ENCODE measurements at regions not wholly inside any gene's neighbourhood (a gene's known extent, or its start where the extent isn't known, plus 50 kb on each side); places are given as distances from the start of the nearest gene placed in this dataset.
"Not testable (repeated sequence)": the region's sequence is repeated elsewhere in the genome, so short reads cannot be mapped to it uniquely, and the experiment has no call there.

DNA sequence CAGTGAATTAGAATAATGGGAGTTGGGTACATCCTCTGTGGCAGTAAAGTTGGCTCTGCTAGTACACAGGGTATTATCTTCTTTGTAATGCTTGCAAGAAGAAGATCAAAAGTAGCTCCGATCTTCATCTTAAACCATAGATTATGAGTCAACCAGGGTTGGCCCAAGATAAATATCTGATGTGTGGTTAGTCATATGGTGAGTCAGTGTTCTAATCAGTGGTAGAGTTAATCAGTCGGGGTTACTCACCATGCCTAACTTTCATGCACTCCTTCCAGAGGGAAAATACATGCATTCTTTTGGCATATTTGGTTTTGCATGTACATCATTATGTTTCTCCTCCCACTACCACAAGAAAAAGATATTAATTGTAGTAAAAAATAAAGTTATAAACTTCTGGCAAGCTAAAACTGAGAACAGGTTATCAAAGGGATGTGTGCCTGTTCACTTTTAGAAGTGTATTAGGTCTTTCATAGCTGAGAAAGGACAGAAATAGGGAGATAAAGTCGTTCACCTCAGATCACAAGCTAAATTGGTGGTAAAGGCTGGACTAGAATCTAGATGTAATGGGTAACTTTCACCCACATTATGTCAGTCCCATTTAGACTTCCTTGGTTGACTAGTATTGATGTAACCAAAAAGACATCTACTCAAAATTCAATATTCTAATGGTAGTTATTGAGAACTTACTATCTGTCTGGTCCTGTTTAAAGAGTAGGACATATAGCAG lies 684.4 kb downstream of the IRS1 start:
- no peak for FAIRE-seq

DNA sequence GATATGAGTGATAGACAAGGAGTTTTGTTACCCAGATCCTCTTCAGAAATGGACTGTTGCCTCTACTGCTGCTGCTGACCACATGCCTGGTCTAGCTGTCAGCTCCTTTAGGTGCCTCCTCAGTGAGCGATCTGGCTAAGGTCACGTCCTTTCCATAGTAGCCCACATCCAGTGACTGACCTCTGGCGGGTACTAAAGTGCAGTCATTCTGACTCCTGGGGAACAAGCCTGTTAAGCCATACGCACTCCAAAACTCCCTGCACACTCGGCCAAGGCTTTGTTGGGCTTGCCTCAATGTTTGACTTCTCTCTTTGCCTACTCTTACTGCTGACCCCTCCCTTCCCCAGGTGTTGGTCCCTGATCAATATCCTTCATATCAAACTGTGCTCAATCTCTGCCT lies 685.2 kb downstream of the IRS1 start:
- no peak for FAIRE-seq

DNA sequence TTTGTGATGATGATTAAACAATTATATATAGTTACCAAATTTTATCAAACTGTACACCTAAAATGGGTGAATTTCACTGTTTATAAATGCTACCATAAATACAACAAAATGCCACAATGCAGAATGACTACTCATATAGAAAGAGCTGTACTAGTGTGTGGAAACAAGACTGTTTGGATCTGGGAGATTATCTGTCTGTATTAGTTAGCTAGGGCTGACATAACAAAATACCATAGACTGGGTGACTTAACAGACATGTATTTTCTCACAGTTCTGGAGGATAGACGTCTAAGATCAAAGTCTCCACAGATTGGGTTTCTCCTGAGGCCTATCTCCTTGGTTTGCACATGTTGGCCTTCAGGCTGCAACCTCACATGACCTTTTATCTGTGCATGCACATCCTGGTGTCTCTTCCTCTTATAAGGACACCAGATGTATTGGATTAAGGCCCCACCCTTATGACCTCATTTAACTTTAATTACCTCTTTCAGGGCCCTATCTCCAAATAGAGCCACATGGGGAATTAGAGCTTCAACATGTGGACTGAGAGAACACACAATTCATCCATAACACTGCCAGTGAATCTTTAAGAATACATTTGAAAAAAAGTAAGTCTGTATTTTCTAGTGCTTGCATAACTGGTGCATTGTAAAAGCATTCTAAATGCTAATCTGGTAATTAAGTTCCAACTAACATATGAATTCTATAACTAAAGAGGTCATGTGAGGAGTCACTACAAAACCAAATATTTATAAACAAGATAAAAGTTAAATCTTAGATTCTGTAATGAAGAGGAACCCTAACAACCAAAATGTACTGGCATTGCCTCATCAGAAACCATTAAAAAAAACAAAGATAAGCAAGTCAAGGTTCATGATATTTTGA lies 699.6 kb downstream of the NYAP2 start:
- FAIRE-seq = no peak

DNA sequence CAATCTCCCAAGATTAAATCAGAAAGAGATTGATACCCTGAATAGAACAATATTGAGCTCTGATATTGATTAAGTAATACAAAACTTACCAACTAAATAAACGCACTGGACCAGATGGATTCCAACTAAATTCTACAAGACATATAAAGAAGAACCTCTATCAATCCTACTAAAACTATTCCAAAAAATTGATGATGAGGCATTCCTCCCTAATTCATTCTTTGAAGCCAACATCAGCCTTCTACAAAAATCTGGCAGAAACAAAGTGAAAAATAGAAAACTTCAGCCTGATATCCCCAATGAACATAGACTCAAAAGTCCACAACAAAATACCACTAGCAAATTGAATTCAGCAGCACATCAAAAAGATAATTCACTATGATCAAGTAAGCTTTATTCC lies 695.5 kb downstream of the NYAP2 start:
- FAIRE-seq = no peak

DNA sequence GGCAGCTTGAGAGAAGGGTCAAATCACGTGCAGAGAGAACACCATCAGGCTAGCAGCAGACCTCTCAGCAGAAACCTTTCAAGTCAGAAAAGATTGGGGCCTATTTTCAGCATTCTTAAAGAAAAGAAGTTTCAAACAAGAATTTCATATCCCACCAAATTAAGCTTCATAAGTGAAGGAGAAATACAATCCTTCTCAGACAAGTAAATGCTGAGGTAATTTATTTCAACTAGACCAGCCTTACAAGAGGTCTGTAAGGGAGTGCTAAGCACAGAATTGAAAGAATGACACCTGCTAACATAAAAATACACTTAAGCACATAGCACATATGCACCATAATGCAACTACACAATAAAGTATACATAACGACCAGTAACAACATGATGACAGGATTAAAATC lies 693.9 kb downstream of the NYAP2 start:
- no peak for FAIRE-seq

DNA sequence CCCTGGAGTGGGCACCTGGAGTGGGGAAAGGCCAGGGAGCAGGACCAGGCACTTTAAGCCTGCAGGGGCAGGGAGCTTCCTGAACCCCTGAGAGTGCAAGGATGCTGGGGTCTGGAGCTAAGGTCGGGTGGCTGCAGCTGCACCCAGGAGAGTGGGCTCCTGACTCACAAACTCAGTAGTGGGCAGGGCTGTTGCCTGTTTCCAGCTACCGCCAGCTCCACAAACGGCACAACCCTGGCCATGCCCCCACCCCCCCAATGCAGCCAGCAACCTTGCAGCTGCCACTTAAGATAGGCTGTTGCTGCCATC lies 688.8 kb downstream of the NYAP2 start:
- FAIRE-seq = no peak

DNA sequence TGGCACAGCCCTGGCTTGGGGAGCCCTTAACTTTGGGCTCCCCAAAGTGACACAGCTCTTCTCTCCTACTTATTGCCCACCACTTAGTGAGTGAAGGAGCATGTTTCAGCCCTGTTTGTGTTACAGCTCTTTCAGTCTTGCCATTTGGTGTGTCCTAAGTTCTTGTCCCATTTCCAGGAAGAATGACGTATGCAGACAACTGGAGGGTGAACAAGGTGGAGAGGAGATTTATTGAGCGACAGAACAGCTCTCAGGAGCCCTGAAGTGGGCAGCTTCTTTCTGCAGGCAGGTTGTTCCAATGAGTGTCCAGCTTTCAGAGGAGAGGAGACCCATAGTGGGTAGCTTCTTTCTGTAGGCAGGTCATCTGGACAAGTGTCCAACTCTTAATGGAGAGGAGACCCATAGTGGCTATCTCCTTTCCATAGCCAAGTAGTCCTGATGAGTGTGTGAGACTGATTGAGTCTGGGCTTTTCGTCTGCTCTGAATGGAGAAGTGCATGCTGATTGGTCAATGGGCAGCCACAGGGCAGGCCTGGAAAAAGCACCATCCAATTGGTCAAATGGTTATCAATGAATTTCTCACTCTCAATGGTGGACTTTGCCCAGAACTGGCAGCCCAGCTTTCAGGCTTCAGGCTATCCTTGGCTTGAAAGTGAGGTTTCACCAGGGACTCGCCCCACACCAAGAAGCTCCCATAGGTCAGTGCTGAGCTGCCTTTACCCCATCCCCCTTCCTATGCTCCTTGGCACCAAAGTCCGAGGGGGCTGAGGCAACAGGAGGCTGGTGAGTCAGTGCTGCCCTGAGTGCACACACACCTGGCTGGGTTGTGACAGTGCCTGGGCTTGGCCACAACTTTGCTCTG lies 688.2 kb downstream of the NYAP2 start:
- FAIRE-seq = no peak

DNA sequence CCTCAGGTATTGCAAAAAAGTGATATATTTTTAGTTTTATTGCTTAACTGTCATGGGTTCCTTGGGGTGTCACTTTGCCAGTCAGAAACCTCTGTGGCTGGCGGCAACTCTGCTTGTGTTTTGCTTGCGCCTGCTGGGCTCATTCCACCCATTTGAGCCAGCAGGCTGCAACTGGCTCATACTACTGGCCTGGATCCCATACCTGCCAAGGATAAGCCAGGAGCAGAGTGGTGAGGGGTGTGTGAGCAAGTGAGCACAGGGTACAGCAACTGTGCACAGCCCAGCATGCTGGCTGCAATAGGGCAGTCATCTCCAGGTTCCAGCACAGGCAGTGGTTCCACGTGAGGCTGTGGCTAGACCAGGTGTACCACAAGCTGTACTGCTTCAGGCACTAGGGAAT lies 687.5 kb downstream of the NYAP2 start:
- FAIRE-seq = no peak

DNA sequence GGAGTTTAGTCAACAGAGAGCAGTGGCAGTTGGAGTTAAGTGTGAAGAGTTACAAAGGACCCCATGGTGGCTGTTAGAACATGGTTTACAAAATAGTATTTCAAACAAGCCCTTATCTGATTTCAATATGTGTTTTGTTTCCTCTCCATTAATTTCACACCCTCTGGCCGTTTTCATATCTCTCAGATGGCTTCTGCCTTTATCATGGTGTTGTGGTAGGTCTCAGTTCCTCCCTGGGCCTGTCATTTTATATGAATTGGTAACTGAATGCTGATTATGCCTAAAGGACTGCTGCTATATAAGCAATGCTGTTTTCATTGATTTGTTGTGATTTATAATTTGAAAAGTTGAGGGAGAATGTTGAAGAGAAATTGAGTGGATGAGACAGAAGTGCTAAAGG lies 686.7 kb downstream of the NYAP2 start:
- no peak for FAIRE-seq

DNA sequence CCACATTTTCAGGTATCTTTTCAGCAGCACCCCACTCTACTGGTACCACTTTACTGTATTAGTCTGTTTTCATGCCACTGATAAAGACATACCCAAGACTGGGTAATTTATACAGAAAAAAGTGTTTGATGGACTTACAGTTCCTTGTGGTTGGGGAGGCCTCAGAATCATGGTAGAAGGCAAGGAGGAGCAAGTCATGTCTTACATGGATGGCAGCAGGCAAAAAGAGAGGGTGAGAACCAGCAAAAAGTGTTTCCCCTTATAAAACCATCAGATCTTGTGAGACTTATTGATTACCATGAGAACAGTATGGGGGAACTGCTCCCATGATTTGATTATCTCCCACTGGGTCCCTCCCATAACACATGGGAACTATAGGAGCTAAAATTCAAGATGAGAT lies 685.9 kb downstream of the NYAP2 start:
- FAIRE-seq = not testable (repeated sequence)

DNA sequence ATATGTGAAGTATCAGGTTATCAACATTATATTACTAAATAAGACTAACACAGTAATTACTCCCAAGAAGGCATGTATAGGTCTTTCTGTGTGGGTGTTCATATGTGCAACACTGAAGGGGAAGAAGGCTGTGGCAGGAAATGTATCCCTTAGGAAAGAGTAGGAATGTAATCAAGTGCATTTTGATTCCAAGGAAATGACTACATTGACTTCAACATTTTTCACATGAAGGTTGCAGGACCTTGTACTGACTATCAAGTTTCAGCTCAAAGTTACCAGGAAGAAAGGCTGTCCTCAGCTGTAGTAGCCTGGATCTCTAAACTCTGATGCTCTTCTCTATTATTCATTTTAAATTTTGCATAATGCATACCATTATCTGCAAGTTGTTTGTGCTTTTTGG lies 680.8 kb downstream of the NYAP2 start:
- no peak for FAIRE-seq

DNA sequence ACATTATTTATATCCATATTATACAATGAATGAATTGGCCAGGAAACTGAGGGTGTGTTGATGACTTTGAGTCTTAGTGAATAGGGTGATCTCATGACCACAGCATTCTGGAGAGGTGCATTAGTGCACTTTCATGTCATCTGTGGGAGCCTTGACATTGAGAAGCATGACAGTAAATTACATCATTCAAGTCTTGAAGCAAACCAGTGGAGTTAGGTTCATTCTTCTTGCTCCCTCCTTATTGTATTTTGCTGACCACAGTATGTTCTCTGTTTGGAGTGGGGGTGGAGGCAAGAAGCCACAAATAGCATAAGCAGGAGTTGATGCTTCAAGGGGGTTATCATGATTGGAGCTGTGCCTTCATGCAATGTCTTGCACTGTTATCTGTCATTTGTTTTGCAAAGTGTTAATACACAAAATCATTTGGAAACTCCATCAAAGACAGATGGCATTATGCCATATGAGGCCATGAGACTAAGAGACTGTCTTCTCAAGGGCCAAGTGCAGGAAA lies 680.2 kb downstream of the NYAP2 start:
- FAIRE-seq = no peak

DNA sequence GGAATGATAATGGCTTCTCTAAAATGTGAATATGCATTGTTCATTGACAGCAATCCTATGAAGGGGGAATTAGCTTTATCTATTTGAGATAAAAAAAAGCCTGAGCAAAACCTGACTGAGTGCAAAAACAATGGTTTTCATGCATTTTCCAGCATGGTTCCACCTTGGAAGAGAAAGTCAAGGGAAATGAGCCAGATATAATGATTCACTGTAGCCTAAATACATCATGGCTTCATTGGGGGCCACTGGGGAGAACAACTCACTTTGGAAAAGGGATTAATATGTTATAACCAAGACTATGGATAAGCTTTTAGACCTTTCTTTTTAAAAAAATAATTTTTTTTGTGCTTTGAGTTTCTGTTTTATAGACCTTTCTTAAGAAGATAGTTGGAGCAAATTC lies 679.7 kb downstream of the NYAP2 start:
- FAIRE-seq = no peak

DNA sequence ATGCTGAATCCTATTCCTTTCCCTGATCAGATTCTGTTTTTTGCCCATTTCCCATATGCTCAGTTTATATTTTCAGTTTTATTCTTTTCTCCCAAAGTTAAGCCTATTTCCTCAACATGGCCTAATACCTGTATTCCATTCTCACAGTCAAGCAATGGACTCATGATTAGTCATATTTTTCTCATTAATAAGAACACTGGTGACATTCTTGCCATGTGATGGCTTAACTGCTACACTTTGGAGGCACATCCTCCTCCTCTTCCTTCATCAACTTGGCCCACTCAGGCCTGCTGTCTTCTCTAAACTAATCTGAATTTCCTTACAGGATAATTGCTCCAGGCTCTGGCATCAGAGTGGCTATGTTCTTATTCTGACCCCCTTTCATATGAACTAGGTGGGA lies 679.2 kb downstream of the NYAP2 start:
- no peak for FAIRE-seq

DNA sequence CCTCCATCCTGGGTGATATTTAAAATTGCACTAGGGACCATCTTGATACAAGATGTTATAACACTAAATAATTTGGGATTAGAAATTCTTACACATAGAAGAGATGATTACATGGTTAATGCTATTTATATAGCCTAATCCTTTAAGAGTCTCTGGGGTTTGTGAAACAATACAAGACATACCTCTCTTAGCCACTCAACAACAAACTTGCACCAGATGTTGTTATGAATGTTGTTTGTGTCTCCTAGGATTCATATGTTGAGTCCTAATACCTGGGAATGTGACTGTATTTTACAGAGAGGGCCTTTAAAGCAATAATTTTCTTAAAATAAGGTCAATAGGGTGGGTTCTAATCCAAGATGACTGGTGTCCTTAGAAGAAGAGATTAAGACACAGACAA lies 678.3 kb downstream of the NYAP2 start:
- FAIRE-seq = no peak

DNA sequence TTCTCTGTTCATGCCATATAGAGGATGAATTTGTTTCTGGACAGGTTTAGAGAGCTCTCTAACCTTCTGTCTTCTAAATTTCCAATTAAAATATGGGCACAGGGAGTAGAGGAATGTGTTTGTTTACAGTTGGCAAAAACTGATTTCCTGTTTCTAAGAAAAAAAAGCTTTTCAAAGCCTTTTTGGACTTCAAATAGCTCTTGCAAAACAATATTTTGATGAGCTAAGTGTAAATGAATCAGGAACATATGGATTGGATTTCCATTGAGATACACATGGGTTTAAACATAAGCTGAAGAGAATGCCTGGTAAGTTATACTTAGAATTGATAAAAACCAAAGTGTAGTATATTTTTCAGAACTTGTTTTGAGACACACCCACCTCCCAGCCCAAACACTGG lies 677.5 kb downstream of the NYAP2 start:
- no peak for FAIRE-seq

DNA sequence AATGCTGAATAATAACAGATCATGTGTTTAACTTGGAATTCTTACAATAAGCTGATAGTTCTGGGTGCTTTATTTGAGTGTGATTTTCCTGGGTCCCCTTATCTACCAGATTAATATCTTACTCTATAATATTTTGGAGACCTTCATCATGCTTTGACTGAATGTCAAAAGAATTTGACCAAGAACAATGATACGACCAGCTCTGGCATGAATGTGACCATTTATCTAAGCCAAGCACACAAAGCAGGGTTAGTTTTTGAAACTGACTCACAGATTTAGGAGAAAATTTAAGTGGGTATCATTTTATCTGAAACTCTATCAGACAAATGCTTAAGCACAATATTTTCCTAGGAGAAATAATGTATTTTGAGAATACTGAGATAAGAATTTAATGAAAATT lies 677.0 kb downstream of the NYAP2 start:
- no peak for FAIRE-seq

DNA sequence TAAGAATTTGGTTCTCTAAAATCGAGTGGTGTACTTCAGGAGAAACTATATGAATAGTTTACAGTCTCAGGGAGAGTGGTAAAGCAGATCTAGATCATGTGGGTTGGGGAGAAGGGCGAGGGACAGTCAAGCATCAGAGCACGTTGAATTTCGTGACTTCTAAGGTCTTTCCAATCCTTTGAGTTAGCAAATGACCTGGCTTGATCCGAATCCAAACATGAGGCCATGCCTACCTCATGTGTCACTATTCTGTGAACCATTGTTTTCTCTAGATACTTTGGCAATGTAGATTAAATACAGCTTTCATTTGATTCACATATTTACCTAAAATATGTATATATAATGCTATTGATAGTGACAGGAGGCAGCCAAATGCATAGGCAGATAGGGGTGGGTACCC lies 674.9 kb downstream of the NYAP2 start:
- FAIRE-seq = no peak

DNA sequence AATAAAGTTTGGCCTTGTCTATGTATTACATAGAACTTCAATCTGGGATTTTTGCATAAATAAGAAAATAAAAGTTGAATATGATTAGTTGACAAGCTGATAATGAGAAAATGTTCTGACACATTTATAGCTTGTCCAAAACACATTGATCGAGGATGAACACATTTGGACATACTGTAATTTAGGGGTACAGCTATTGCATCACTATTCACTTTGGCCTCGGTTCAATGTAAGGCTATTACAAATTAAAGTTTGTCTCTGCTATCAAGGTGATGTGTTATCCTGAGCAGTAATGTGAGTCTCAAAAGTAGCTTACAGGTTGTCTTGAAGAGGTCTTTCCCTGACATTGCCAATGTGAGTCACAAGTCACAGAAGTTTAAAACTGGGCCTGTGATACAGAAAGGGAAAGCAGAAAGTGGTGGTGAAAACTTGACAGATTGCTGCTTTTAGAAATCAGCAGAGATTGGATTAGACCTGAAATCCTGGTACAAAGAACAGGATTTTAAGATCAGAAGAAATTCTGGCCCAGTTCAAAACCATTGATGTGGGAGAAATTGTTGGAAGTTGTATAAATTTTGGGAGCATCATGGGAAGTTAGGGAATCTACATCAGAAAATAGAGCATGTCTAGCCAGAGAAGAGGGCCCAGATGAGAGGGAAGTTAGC lies 674.1 kb downstream of the NYAP2 start:
- no peak for FAIRE-seq

DNA sequence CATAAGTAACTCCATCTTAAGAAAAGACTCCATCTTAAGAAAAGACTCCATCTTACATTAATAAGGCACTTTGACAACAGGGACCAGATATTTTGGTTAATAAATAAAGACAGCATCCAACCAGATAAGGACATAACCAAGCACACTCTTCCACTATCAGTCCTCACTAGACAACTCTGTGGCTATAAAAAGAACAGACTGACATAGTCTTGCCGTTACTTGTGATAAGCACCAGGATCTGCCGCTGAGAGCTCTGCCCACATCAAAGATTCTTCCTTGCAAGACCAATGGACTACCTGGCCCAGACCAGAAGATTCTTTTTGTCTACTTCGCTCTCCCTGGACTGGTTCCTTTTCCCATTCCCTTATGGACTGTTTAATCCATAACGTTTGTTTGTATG lies 667.4 kb downstream of the NYAP2 start:
- no peak for FAIRE-seq

DNA sequence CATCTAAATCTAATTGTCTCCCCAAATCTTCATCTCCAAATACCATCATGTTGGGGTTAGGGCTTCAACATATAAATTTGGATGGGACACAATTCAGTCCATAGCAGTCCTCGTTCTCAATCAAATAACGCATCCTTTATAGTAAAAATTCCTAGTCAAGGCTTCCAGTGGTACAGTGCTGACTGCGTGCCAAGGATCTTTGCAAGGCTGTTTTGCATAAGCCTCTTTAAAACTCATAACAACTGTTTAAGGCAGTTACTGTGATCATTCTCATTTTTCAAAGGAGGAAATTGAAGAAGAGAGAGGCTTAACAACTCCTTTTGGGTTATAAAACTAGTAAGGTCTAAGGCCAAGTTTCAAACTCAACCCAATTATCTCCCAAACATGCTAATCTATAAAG lies 666.9 kb downstream of the NYAP2 start:
- no peak for FAIRE-seq

DNA sequence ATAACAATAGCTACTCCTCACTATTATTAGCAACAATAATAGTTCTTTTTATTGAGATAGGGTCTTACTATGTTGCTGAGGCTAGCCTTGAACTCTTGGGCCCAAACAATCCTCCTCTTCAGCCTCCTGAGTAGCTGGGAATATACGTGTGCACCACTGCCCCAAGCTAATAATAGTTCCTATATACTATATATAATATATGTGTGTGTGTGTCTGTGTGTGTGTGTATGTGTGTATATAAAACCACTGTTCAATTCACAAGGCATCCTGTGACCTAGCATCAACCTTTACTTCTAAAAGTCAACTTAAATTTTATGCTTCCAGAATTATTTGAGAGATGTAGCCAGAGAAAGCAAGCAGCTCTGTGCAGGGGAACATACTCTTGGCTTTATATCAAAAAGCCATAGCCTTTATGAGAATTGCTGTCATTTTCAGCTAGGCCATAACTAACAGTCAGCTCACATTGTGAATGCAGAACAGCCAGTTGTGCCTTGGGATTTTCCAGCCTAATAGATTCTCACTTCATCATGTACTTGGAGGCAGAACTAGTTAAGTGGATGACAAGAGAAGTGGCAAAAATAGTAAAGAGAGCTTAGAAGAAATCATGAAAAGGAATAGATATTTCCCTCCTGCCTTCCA lies 665.5 kb downstream of the NYAP2 start:
- no peak for FAIRE-seq

All from A204.1 (cell line).